Right lobe of liver (tissue), 4 donors: ENCODE measurements at regions not wholly inside any gene's neighbourhood (a gene's known extent, or its start where the extent isn't known, plus 50 kb on each side); places are given as distances from the start of the nearest gene placed in this dataset.

Experiments used
- CTCF ChIP-seq, 4 donors: fragments of 200-600 bp in 3 of 4; fragments of 450-650 bp in 1 of 4; IDR thresholded peaks; one replicate each; pipeline versions ENCODE4 v1.5.1 to v1.8.0; 2016 to 2022; ENCODE audit warnings: antibody characterized with exemption in 4 of 4, mild to moderate bottlenecking in 2 of 4
- POLR2A ChIP-seq: fragments of 450-650 bp; IDR thresholded peaks from one replicate; pipeline ENCODE4 v1.6.1; 2017; ENCODE audit warnings: antibody characterized with exemption, mild to moderate bottlenecking
- donor health status: DM: no; HTN: no; CAD: no.
- donor health status: DM: no; HTN: no; CAD: no.
- donor health status: DM: no; HTN: yes; CAD: no.

- no peak for TF ChIP-seq CTCF (IDR thresholded peaks at IDR 0.05)
- TF ChIP-seq POLR2A: no peak
Observed at GRCh38 chr13:87497426-87497825, 173.7 kb upstream of the SLITRK5 start.
